Heart right ventricle (tissue), 16 donors: ENCODE measurements at regions not wholly inside any gene's neighbourhood (a gene's known extent, or its start where the extent isn't known, plus 50 kb on each side); places are given as distances from the start of the nearest gene placed in this dataset.

ENCODE experiments used
- ATAC-seq, 8 donors: fragments of 200-7000 bp; cut with Tn5 transposase; one replicate each; pipeline ENCODE4 v1.9.1; 2020; ENCODE audit warnings: mild to moderate bottlenecking in 8 of 8, moderate library complexity in 8 of 8, moderate number of reproducible peaks in 1 of 8
- DNase-seq, 2 donors: peaks; one replicate each; pipeline ENCODE4 v3.0.0-alpha.2; 2020
- H3K27ac ChIP-seq, 10 donors: fragments of 200-600 bp; sonication (generic) in 2 of 10; one replicate each; pipeline versions ENCODE4 v1.5.0 to v1.8.0; 2020 to 2022; ENCODE audit warnings: mild to moderate bottlenecking in 3 of 10
- H3K27me3 ChIP-seq, 7 donors: fragments of 200-600 bp; one replicate each; pipeline ENCODE4 v1.8.0; 2021 to 2022; ENCODE audit warnings: mild to moderate bottlenecking in 2 of 7
- H3K36me3 ChIP-seq, 9 donors: fragments of 200-600 bp; sonication (generic) in 1 of 9; one replicate each; pipeline versions ENCODE4 v1.5.0 to v1.8.0; 2020 to 2022; ENCODE audit warnings: mild to moderate bottlenecking in 2 of 9
- H3K4me1 ChIP-seq, 9 donors: fragments of 200-600 bp; sonication (generic) in 1 of 9; one replicate each; pipeline versions ENCODE4 v1.5.0 to v1.8.0; 2020 to 2022; ENCODE audit warnings: mild to moderate bottlenecking in 4 of 9
- H3K4me3 ChIP-seq, 10 donors: fragments of 200-600 bp; sonication (generic) in 2 of 10; one replicate each; pipeline versions ENCODE4 v1.5.0 to v1.8.0; 2020 to 2022; ENCODE audit warnings: mild to moderate bottlenecking in 7 of 10, moderate library complexity in 2 of 10
- H3K9me3 ChIP-seq, 11 donors: fragments of 200-600 bp in 10 of 11; sonication (generic) in 2 of 11; one replicate each; pipeline versions ENCODE4 v1.5.0 to v1.8.0; 2013 to 2022; ENCODE audit warnings: mild to moderate bottlenecking in 2 of 11, control low read depth in 1 of 11, moderate library complexity in 1 of 11
- CTCF ChIP-seq, 9 donors: fragments of 200-600 bp; sonication (generic) in 2 of 9; IDR thresholded peaks; one replicate each; pipeline versions ENCODE4 v1.5.0 to v1.8.0; 2021 to 2022; ENCODE audit warnings: antibody characterized with exemption in 9 of 9, mild to moderate bottlenecking in 5 of 9, moderate library complexity in 1 of 9
- WGBS, 2 donors: extraction: QIAGEN DNeasy Blood & Tissue Kit; methylation state at CpG; one replicate each; pipeline ENCODE4 v1.1.7; 2013; ENCODE audit warnings: inconsistent platforms in 1 of 2; 5-methylcytosine and 5-hydroxymethylcytosine counted together
- intact Hi-C, 10 donors: fragments of 100-400 bp; cut with DNase I; formaldehyde crosslinking; loops; one replicate each; pipeline versions ENCODE4 v1.11.1 to v1.14.2; 2022
- donor health status: Arrhythmogenic right ventricular cardiomyopathy.
- donor health status: ischemic (EF 13 %, LVEDD 7.1; RV severe dilation, severe dysfunction).
- donor health status: healthy with polysubstance abuse.
- donor health status: DM: no; HTN: yes; CAD: no.
- donor health status: DM: no; HTN: no; CAD: no.
- donor health status: ischemic (EF 25% LVEDD 6.9; RV normal size, moderate dysfunction).
- donor health status: ischemic (EF 25% LVEDD 5.7; RV mildly dilated, moderate dysfunction).
- donor health status: healthy.
- donor health status: DM: yes; HTN: yes; CAD: no.
- donor health status: Ischemic cardiomyopathy.
- donor health status: ischemic (EF 35%, LVEDD 5.7; RV mildly dilated, moderate dysfunction).
- donor health status: nonischemic (EF 11% LVEDD 7.7; RV severe dilation, severe dysfunction).
- donor health status: DM: yes; HTN: yes; CAD: no.
- donor health status: PGD.
- donor health status: ischemic (EF 29% LVEDD 5.4; RV normal size, mild dysfunction).
- donor health status: nonischemic (EF 23%, LVEDD 6.1; RV moderate dilation, normal function).

- intact Hi-C loops = no loop called here
- no peak for TF ChIP-seq CTCF (IDR thresholded peaks at IDR 0.05)
- no peaks in the 10 kb centered on the region for H3K4me1 ChIP-seq
- no peak overlapping the region for H3K4me3 ChIP-seq
- H3K9me3 ChIP-seq = no peaks in the 10 kb centered on the region
- H3K36me3 ChIP-seq = no peaks in the 10 kb centered on the region
- ATAC-seq (no peak), DNase-seq (no peak)
- no peak overlapping the region for H3K27ac ChIP-seq
- H3K27me3 ChIP-seq = no peaks in the 10 kb centered on the region
- WGBS, 2 donors = 52 to 65% methylated on average over 1 of the region's 1 CpG
These were observed 182.9 kb upstream of the RFX3 start for GRCh38 chr9:3708751-3709150.

DNA sequence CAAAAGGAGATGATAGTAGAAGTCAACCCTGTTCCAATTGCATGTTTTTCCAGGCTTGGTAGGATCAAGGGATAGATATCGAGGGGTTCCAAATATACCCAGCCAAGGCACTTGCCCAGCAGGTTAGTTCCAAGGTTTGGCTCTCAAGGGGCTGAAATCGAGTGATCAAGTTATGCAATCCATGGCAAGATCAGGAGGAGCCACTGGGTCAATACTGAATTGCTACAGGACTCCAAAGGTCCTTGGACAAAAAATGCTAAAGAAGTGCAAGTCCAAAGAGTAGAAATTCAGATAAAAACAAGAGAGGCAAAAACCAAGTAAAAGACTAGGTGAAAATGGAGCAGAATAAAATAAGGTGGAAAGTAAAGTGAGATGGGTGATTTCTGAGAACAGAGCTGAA is 179.1 kb upstream of the RFX3 start:
- no peaks in the 10 kb centered on the region for H3K4me1 ChIP-seq
- DNase-seq (no peak), ATAC-seq (no peak)
- intact Hi-C loops = no loop called here
- H3K4me3 ChIP-seq = no peak overlapping the region
- no peaks in the 10 kb centered on the region for H3K36me3 ChIP-seq
- H3K27ac ChIP-seq = no peak overlapping the region
- peaks cover 0 to 13% (median 0%) of the 10 kb centered on the region in 7 donors for H3K27me3 ChIP-seq
- 80 to 84% methylated on average over 2 of the region's 2 CpGs for WGBS, 2 donors
- H3K9me3 ChIP-seq = no peaks in the 10 kb centered on the region
- TF ChIP-seq CTCF (IDR thresholded peaks at IDR 0.05) = no peak

DNA sequence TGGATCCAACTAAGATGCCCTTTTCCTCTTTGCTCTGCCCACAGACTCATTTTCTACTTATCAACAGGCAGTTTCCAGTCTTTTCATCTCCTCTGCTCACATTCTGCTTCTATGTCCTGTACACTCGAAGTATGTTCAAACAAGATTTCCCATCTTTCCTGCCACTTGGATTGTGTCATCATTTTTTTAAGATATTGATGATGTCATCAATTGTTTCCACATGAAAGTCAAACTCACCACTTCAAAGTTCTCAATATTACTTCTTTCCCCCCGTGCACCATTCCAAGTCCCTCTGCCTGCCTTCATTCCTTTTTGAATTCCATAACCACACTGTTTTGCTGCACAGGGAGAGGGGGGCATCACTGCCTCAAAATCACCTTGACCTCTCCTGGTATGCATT is 175.0 kb upstream of the RFX3 start:
- intact Hi-C loops = no loop called here
- TF ChIP-seq CTCF (IDR thresholded peaks at IDR 0.05) = no peak
- ATAC-seq (no peak), DNase-seq (no peak)
- no peak overlapping the region for H3K27ac ChIP-seq
- H3K9me3 ChIP-seq = no peaks in the 10 kb centered on the region
- H3K36me3 ChIP-seq = no peaks in the 10 kb centered on the region
- no peaks in the 10 kb centered on the region for H3K4me1 ChIP-seq
- no peak overlapping the region for H3K4me3 ChIP-seq
- H3K27me3 ChIP-seq = peaks cover 0 to 13% (median 0%) of the 10 kb centered on the region in 7 donors
- WGBS, 2 donors = 59 to 62% methylated on average over 2 of the region's 2 CpGs

DNA sequence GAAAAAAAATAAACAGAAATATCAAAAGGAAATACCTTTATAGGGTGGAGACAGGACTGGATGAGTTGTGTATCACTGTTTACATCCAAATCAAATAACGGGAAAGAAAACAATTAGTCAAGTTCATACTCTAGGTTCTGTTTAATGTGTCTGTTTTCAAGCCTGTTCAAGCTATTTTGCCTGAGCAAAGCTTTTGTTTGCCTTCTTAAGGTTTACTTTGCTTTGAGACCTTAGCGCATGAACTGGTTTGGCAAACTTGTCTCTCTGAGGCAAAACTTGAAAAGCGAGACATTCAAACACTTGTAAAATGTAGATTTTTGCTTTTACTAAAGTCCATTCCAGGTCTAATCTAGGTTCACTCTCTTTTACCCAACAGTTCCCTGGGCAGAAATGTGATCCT is 174.1 kb upstream of the RFX3 start:
- WGBS, 2 donors = 87 to 89% methylated on average over 3 of the region's 3 CpGs
- H3K4me1 ChIP-seq = no peaks in the 10 kb centered on the region
- TF ChIP-seq CTCF (IDR thresholded peaks at IDR 0.05) = no peak
- intact Hi-C loops = no loop called here
- no peaks in the 10 kb centered on the region for H3K36me3 ChIP-seq
- H3K4me3 ChIP-seq = no peak overlapping the region
- H3K27ac ChIP-seq = no peak overlapping the region
- ATAC-seq (no peak), DNase-seq (no peak)
- H3K27me3 ChIP-seq = peaks cover 0 to 13% (median 0%) of the 10 kb centered on the region in 7 donors
- H3K9me3 ChIP-seq = no peaks in the 10 kb centered on the region

DNA sequence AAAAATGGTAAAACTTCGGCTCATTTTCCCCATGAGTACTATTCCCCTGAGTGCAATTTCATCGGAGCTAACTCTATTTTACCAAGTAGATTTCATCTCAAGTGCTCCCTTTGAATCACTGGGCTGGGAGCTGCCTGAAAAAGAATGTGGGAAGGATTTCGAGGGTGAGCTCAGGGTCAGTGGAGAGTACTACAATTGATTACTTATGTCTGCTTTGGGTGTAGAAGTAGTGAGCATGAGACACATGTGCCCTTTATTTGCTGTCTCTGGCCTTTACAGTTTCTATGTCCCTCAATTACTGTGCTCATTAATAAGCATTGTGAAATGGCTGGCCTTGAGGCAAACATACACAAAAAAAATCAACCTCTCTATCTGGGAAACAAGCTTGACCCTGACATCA is 172.7 kb upstream of the RFX3 start:
- ATAC-seq (no peak), DNase-seq (no peak)
- Histone ChIP-seq H3K4me1 (no peaks in the 10 kb centered on the region), H3K9me3 (no peaks in the 10 kb centered on the region), H3K36me3 (no peaks in the 10 kb centered on the region), H3K4me3 (no peak overlapping the region), H3K27ac (no peak overlapping the region), H3K27me3 (peaks cover 0 to 13% (median 0%) of the 10 kb centered on the region in 7 donors)
- intact Hi-C loops = no loop called here
- no peak for TF ChIP-seq CTCF (IDR thresholded peaks at IDR 0.05)
- 60 to 75% methylated on average over 3 of the region's 3 CpGs for whole genome bisulfite sequencing, 2 donors
